AG04449 (cell line): ENCODE measurements at regions not wholly inside any gene's neighbourhood (a gene's known extent, or its start where the extent isn't known, plus 50 kb on each side); places are given as distances from the start of the nearest gene placed in this dataset.

Experiments used
- CTCF ChIA-PET: fragments of 350-600 bp; formaldehyde crosslinking; extraction: SDS; loops from one replicate; lab custom pipeline; 2021; ENCODE audit warnings: antibody characterized with exemption; lab: Yijun Ruan, JAX
- POLR2A ChIA-PET: fragments of 400-600, 350-600 bp; formaldehyde crosslinking; extraction: SDS; loops from one replicate; lab custom pipeline; 2020; ENCODE audit warnings: antibody characterized with exemption, inconsistent platforms; lab: Yijun Ruan, JAX
- DNase-seq: peaks from one replicate; pipeline ENCODE4 v3.0.0-alpha.2; 2010; ENCODE audit warnings: low read depth, low spot score
- H3K4me3 ChIP-seq: 2 replicates; pipeline ENCODE4 v1.5.1; 2011; ENCODE audit warnings: low read depth, mild to moderate bottlenecking, control low read depth, low read length
- TF ChIP-seq, protein P1 (sequence below): IDR thresholded peaks from one replicate; pipeline ENCODE4 v1.5.1; 2011; ENCODE audit warnings: mild to moderate bottlenecking, moderate library complexity, low read length, control low read depth, inconsistent platforms; ENCODE audit not compliant: insufficient read depth; ENCODE audit errors: missing control alignments

DNA sequence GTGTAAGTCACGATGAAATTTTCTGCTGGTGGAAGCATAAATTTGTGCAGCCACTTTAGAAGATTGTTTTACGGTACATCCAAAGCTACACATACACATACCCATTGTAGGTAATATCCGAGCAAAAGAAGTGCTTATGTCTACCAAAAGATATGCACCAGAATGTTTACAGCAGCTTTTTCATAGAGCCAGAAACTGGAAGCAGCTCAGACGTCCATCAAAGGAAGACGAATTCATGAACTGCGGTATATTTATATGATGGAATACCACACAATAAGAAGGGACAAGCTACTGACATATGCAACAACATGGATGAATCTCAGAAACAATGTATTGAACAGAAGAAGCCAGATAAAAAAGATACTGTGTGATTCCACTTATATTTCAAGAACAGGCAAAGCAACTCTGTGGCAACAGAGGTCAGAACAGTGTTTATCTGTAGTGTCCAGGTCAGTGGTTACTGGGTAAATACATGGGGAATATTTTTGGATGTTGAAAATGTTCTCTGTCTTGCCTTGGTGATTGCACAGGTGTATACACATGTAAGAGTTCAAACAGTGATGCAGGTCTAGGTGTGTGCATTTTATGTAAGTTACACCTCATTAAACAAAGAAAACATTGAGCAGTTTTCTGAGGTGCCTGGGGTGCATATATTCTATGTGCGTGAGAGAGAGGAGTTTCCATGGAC, 51.9 kb upstream of the EXOC2 start:
- no peak for DNase-seq

DNA sequence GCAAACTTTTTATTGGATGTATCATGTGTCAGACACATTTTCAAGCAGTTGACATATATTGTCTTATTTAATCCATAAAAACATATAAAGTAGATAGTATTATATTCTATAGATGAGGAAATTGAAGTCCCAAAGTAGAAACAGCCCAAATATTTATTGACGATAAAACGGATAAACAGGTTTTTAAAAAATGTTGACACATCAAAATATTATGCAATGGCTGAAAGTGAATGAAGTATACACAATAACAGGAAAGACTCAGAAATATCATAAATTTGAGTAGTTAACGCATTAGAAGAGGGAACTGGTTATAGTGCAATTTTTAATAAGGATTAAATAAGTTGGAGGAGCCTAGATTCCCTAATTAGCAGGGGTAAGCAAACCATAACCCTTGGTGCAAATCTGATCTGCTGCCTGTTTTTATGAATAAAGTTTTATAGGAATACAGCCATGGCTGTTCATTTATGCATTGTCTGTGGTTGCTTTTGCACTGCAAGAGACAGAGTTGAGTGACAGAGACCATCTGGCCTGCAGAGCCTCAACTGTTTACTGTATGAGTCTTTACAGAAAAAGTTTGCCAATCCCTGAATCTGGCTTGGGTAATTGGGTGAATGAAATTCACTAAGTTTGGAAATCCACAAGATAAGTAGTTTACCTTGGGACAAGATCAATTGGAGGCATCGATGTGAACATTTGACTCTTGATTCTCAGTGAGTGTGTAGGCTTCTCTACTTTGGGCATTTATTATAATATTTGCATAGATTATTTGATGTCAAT, 50.6 kb upstream of the EXOC2 start:
- ChIA-PET CTCF (interaction anchor here (1.0 kb wide), 1 partner anchor 21 kb away, joined by 6 read pairs; no protein-coding TSS in a partner anchor), POLR2A (no interaction called here)

More for the DNA sequence above, 51.9 kb upstream of the EXOC2 start:
- ChIA-PET POLR2A (interaction anchor here (0.7 kb wide), 1 partner anchor 17 kb away, joined by 3 read pairs; no protein-coding TSS in a partner anchor), CTCF (no interaction called here)
- H3K4me3 ChIP-seq: no peak overlapping the region
- TF ChIP-seq, protein P1, sequence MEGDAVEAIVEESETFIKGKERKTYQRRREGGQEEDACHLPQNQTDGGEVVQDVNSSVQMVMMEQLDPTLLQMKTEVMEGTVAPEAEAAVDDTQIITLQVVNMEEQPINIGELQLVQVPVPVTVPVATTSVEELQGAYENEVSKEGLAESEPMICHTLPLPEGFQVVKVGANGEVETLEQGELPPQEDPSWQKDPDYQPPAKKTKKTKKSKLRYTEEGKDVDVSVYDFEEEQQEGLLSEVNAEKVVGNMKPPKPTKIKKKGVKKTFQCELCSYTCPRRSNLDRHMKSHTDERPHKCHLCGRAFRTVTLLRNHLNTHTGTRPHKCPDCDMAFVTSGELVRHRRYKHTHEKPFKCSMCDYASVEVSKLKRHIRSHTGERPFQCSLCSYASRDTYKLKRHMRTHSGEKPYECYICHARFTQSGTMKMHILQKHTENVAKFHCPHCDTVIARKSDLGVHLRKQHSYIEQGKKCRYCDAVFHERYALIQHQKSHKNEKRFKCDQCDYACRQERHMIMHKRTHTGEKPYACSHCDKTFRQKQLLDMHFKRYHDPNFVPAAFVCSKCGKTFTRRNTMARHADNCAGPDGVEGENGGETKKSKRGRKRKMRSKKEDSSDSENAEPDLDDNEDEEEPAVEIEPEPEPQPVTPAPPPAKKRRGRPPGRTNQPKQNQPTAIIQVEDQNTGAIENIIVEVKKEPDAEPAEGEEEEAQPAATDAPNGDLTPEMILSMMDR: no peak

More for the DNA sequence above, 50.6 kb upstream of the EXOC2 start:
- DNase-seq: no peak
- TF ChIP-seq, protein P1: no peak
- H3K4me3 ChIP-seq: no peak overlapping the region
